ENCODE measurements at regions not wholly inside any gene's neighbourhood (a gene's known extent, or its start where the extent isn't known, plus 50 kb on each side); places are given as distances from the start of the nearest gene placed in this dataset.

DNA sequence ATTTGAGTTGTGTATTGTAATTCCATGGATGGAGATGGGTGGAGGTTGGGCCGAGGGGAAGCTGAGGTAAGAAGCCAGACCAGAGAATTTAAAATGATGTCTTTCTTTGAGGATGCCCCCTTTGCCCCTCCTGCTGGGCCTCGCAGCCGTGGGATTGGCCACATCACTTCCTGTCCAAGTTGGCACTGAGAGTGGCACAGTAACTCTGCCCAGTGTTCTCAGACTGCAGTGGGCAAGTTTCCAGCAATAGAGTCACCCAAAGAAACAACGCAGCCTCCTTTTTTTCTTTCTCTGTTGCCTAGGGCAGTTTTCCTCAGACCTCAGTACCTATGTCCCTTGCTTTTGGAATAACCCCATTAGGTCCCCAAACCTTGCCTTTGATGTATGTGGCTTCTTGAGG lies 306.6 kb upstream of the DMRT1 start:
- intact Hi-C loops (cut with DNase I, micrococcal nuclease): no loop called here
- H3K4me1 Mint-ChIP-seq: peaks cover 7% of the 10 kb centered on the region
- H3K27ac Mint-ChIP-seq: no peak overlapping the region
- H3K27me3 Mint-ChIP-seq: peaks cover 4% of the 10 kb centered on the region
- ATAC-seq (no peak), DNase-seq (no peak)
- H3K36me3 Mint-ChIP-seq (ENCODE audit: low read depth): peaks cover under 1% of the 10 kb centered on the region
- no peak overlapping the region for H3K4me3 Mint-ChIP-seq
- peaks cover under 1% of the 10 kb centered on the region for H3K9me3 Mint-ChIP-seq (ENCODE audit: low read depth)
- CTCF ChIA-PET: no interaction called here
- POLR2A ChIA-PET: no interaction called here

GRCh38 chr9:535356-535755 lies 306.1 kb upstream of the DMRT1 start:
- DNase-seq: no peak
- intact Hi-C loops (cut with DNase I, micrococcal nuclease): no loop called here
- Mint-ChIP-seq H3K4me3 (no peak overlapping the region), H3K4me1 (peaks cover 7% of the 10 kb centered on the region), H3K27me3 (peaks cover 4% of the 10 kb centered on the region), H3K36me3 (ENCODE audit: low read depth) (peaks cover 2% of the 10 kb centered on the region), H3K9me3 (ENCODE audit: low read depth) (peaks cover 2% of the 10 kb centered on the region), H3K27ac (no peak overlapping the region)
- ChIA-PET POLR2A (no interaction called here), CTCF (no interaction called here)
- no peak for ATAC-seq

DNA sequence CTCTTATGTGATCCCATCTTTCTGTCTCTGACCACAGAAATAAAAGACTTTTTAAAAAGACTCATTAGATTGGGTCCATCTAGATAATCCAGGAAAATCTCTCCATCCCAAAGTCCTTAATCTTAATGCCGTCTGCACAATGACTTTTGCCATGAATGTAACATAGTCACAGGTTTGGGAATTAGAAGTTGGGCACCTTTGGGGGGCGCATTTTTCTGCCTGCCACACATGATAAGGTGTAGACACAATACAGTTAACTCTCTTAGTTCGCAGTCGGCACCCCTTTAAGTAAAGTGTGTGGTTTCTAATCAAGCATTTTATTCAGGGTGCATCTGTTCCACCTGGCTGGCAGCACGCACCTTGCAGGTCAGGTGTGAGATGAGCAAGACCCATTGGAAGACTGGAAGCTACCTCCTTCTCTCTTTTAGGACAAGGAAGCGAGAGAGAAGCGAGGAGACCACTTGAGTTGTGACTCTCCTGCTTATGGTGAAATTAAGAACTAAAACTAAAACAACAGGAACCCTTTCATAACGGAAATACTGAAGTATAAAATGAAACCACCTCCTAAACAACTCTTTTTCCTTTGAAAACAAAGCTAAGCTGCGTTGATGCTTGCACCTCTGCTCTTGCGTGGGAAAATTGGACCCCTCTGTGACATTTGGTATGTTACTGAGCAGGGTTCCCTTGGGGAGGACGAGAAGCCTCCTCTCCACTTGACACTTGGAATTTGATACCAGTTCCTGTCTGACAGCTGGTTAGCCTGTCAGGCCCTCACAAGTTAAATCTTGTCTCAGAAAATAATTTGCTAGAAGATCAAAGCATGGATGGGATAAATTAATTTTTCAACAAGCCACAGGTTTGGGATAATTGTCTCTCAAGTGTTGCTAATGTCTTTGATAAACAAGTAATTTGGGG lies 304.6 kb upstream of the DMRT1 start:
- intact Hi-C loops (cut with DNase I, micrococcal nuclease): no loop called here
- peaks cover 6% of the 10 kb centered on the region for H3K36me3 Mint-ChIP-seq (ENCODE audit: low read depth)
- no peak for ATAC-seq
- peaks cover 7% of the 10 kb centered on the region for H3K4me1 Mint-ChIP-seq
- H3K9me3 Mint-ChIP-seq (ENCODE audit: low read depth): peaks cover 2% of the 10 kb centered on the region
- no peak overlapping the region for H3K4me3 Mint-ChIP-seq
- ChIA-PET POLR2A (no interaction called here), CTCF (interaction anchor here (1.1 kb wide), 1 partner anchor 33 kb away, joined by 3 read pairs; no protein-coding TSS in a partner anchor)
- H3K27me3 Mint-ChIP-seq: peaks cover 3% of the 10 kb centered on the region
- no peak for DNase-seq
- H3K27ac Mint-ChIP-seq: no peak overlapping the region

DNA sequence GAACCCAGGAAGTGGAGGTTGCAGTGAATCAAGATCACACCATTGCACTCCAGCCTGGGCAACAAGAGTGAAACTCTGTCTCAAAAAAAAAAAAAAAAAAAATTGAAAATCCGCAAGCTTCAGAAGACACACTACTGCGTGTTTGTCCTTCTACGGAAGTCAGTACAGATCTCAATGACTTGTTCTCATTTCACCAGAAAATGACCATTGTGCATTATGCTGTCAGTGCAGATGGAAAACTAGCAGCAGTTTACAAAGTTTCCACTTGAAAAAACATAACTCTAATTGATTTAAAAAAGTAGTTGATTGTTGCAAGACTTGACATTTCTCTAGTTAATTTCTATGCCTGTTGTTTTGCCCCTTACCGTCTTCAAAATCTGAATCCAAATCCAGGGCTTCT lies 298.0 kb upstream of the DMRT1 start:
- DNase-seq (no peak), ATAC-seq (no peak)
- H3K9me3 Mint-ChIP-seq (ENCODE audit: low read depth): peaks cover 2% of the 10 kb centered on the region
- POLR2A ChIA-PET: no interaction called here
- intact Hi-C loops (cut with DNase I, micrococcal nuclease): no loop called here
- no peaks in the 10 kb centered on the region for H3K4me1 Mint-ChIP-seq
- CTCF ChIA-PET: no interaction called here
- H3K4me3 Mint-ChIP-seq: no peak overlapping the region
- H3K27ac Mint-ChIP-seq: no peak overlapping the region
- peaks cover 5% of the 10 kb centered on the region for H3K27me3 Mint-ChIP-seq
- peaks cover 6% of the 10 kb centered on the region for H3K36me3 Mint-ChIP-seq (ENCODE audit: low read depth)

- peaks cover 4% of the 10 kb centered on the region for H3K36me3 Mint-ChIP-seq (ENCODE audit: low read depth)
- intact Hi-C loops (cut with DNase I, micrococcal nuclease): no loop called here
- no peak overlapping the region for H3K4me3 Mint-ChIP-seq
- no peak for ATAC-seq
- ChIA-PET CTCF (no interaction called here), POLR2A (interaction anchor here (0.5 kb wide), 1 partner anchor 386 kb away, joined by 3 read pairs; no protein-coding TSS in a partner anchor)
- no peak overlapping the region for H3K27ac Mint-ChIP-seq
- no peak for DNase-seq
- no peaks in the 10 kb centered on the region for H3K9me3 Mint-ChIP-seq (ENCODE audit: low read depth)
- H3K27me3 Mint-ChIP-seq: peaks cover 5% of the 10 kb centered on the region
- no peaks in the 10 kb centered on the region for H3K4me1 Mint-ChIP-seq
Observed at GRCh38 chr9:545480-545879, 296.0 kb upstream of the DMRT1 start.

GRCh38 chr9:546235-546634 lies 295.3 kb upstream of the DMRT1 start:
- intact Hi-C loops (cut with DNase I, micrococcal nuclease): no loop called here
- H3K4me3 Mint-ChIP-seq: no peak overlapping the region
- no peak for ATAC-seq
- no peaks in the 10 kb centered on the region for H3K4me1 Mint-ChIP-seq
- H3K36me3 Mint-ChIP-seq (ENCODE audit: low read depth): peaks cover 2% of the 10 kb centered on the region
- no peak for DNase-seq
- no peak overlapping the region for H3K27ac Mint-ChIP-seq
- ChIA-PET CTCF (interaction anchor here (1.1 to 1.3 kb wide), 2 partner anchors 57 to 174 kb away, joined by 3 read pairs; no protein-coding TSS in a partner anchor), POLR2A (no interaction called here)
- H3K27me3 Mint-ChIP-seq: peaks cover 7% of the 10 kb centered on the region
- no peaks in the 10 kb centered on the region for H3K9me3 Mint-ChIP-seq (ENCODE audit: low read depth)

DNA sequence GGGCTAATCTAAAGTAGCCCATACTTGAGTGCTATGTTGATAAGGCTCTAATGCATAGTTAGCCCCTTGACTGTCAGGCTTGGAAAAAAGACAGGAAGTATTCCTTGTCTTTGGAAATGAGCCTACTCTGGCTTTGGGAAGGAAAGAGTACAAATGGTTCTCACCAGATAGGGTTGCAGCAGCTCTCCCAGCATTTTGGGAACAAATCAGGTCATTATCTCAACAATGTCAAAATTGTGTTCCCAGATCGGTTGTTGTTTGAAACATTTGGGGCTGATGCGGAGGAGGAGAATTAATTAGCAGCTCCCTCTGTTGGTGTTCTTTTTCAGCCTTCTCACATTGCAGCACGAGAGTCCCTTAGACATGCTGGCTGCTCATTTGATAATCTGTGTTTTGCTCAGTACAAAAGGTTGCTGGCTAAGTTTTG lies 294.7 kb upstream of the DMRT1 start:
- H3K27ac Mint-ChIP-seq: no peak overlapping the region
- DNase-seq (no peak), ATAC-seq (no peak)
- ChIA-PET POLR2A (no interaction called here), CTCF (interaction anchor here (1.1 to 1.3 kb wide), 2 partner anchors 56 to 174 kb away, joined by 3 read pairs; no protein-coding TSS in a partner anchor)
- H3K9me3 Mint-ChIP-seq (ENCODE audit: low read depth): no peaks in the 10 kb centered on the region
- H3K27me3 Mint-ChIP-seq: peaks cover 5% of the 10 kb centered on the region
- intact Hi-C loops (cut with DNase I, micrococcal nuclease): no loop called here
- no peak overlapping the region for H3K4me3 Mint-ChIP-seq
- H3K4me1 Mint-ChIP-seq: no peaks in the 10 kb centered on the region
- H3K36me3 Mint-ChIP-seq (ENCODE audit: low read depth): no peaks in the 10 kb centered on the region

DNA sequence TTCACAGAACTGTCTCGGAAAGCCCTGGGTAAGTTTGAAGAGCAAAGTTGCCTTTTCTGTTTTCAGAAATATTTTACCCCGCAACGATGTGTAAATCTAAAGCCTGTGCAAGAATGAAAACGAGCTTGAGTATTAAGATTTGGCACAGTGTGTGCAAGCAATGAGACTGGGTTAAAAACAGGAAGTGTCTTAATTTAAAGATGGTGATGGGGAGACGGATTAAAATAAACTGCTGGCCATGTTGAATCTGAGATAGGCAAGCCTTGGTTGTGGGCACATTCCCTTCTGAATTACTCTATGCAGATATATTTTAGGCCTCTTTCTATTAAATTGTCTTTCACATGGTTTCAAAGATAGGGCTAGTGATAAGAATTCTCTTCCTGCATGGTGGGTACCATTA lies 294.2 kb upstream of the DMRT1 start:
- no peak overlapping the region for H3K27ac Mint-ChIP-seq
- peaks cover 5% of the 10 kb centered on the region for H3K27me3 Mint-ChIP-seq
- no peaks in the 10 kb centered on the region for H3K9me3 Mint-ChIP-seq (ENCODE audit: low read depth)
- no peak overlapping the region for H3K4me3 Mint-ChIP-seq
- H3K4me1 Mint-ChIP-seq: no peaks in the 10 kb centered on the region
- ChIA-PET CTCF (interaction anchor here (1.1 to 1.3 kb wide), 2 partner anchors 56 to 175 kb away, joined by 3 read pairs; no protein-coding TSS in a partner anchor), POLR2A (no interaction called here)
- ATAC-seq (no peak), DNase-seq (no peak)
- intact Hi-C loops (cut with DNase I, micrococcal nuclease): no loop called here
- no peaks in the 10 kb centered on the region for H3K36me3 Mint-ChIP-seq (ENCODE audit: low read depth)

- peaks cover 5% of the 10 kb centered on the region for H3K27me3 Mint-ChIP-seq
- ATAC-seq (no peak), DNase-seq (no peak)
- H3K36me3 Mint-ChIP-seq (ENCODE audit: low read depth): no peaks in the 10 kb centered on the region
- H3K4me3 Mint-ChIP-seq: no peak overlapping the region
- POLR2A ChIA-PET: no interaction called here
- no peaks in the 10 kb centered on the region for H3K9me3 Mint-ChIP-seq (ENCODE audit: low read depth)
- CTCF ChIA-PET: interaction anchor here (1.0 kb wide), 1 partner anchor 12 kb away, joined by 4 read pairs; no protein-coding TSS in a partner anchor
- H3K27ac Mint-ChIP-seq: no peak overlapping the region
- intact Hi-C loops (cut with DNase I, micrococcal nuclease): no loop called here
- no peaks in the 10 kb centered on the region for H3K4me1 Mint-ChIP-seq
Observed at GRCh38 chr9:549455-549997, 292.0 kb upstream of the DMRT1 start.

- no peaks in the 10 kb centered on the region for H3K9me3 Mint-ChIP-seq (ENCODE audit: low read depth)
- no peak for DNase-seq
- no peak overlapping the region for H3K27ac Mint-ChIP-seq
- H3K4me3 Mint-ChIP-seq: no peak overlapping the region
- ChIA-PET CTCF (interaction anchor here (1.0 kb wide), 1 partner anchor 12 kb away, joined by 4 read pairs; no protein-coding TSS in a partner anchor), POLR2A (no interaction called here)
- no peaks in the 10 kb centered on the region for H3K36me3 Mint-ChIP-seq (ENCODE audit: low read depth)
- intact Hi-C loops (cut with DNase I, micrococcal nuclease): no loop called here
- no peak for ATAC-seq
- H3K27me3 Mint-ChIP-seq: peaks cover 2% of the 10 kb centered on the region
- no peaks in the 10 kb centered on the region for H3K4me1 Mint-ChIP-seq
Observed at GRCh38 chr9:550333-550732, 291.2 kb upstream of the DMRT1 start.

DNA sequence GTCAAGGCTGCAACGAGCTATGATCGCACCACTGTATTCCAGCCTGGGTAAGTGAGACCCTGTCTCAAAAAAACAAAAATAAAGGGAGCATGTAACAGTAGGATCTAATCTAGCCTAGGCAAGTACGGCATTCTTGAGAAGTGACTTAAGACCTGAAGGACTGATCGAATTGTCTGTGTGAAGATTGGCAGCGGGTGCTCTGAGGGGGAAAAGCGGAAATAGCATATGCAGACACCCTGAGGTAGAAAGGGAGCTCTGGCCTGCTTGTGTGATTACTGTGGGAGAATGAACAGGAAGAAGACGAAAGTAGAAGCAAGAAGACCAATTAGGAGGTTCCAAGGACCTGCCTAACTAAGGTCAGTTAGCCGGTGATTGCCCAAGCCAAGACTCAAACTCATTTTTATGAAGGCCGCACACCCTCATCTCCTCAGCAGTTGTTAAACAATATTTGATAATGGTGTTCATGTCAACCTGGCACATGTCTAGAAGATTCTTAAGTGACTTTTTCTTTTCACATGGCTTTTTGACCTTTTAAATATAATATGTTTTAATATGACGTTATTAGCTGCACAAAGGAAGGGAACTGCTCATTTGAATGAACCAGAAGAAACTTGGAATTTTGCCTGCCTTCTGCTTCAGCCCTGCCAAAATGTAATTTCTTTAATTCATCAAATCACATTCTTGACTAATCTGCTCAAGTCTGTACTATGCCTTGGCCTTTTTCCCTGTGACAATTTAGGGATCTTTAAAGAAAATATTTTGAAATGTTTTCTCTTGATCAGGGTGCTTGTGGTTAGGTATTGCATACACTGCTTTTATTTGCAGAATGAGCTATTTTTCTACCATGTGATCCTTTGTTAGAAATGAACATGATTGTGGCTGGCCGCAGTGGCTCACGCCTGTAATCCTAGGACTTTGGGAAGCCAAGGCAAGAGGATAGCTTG lies 289.2 kb upstream of the DMRT1 start:
- intact Hi-C loops (cut with DNase I, micrococcal nuclease): no loop called here

More for the DNA sequence above, 289.2 kb upstream of the DMRT1 start:
- H3K27me3 Mint-ChIP-seq: peaks cover 2% of the 10 kb centered on the region
- DNase-seq (no peak), ATAC-seq (no peak)
- CTCF ChIA-PET: interaction anchor here (0.6 to 0.7 kb wide), 2 partner anchors 15 to 242 kb away, joined by 3 read pairs; no protein-coding TSS in a partner anchor
- no peaks in the 10 kb centered on the region for H3K9me3 Mint-ChIP-seq (ENCODE audit: low read depth)
- no peak overlapping the region for H3K27ac Mint-ChIP-seq
- no peak overlapping the region for H3K4me3 Mint-ChIP-seq
- no peaks in the 10 kb centered on the region for H3K4me1 Mint-ChIP-seq
- POLR2A ChIA-PET: no interaction called here
- no peaks in the 10 kb centered on the region for H3K36me3 Mint-ChIP-seq (ENCODE audit: low read depth)

Measured in activated CD4-positive, alpha-beta T cell treated with anti-CD3 and anti-CD28 coated beads for 36 hours (primary cell).